HEK293T (cell line): ENCODE measurements at regions not wholly inside any gene's neighbourhood (a gene's known extent, or its start where the extent isn't known, plus 50 kb on each side); places are given as distances from the start of the nearest gene placed in this dataset.

Experiments used
- ARNT ChIP-seq: fragments of 450-650 bp; IDR thresholded peaks from 2 replicates; pipeline ENCODE4 v1.6.1; 2017; ENCODE audit warnings: mild to moderate bottlenecking
- BHLHE40 ChIP-seq: fragments of 450-650 bp; IDR thresholded peaks from 2 replicates; pipeline ENCODE4 v1.6.1; 2016; ENCODE audit warnings: mild to moderate bottlenecking, moderate library complexity, borderline replicate concordance
- CTBP1 ChIP-seq: fragments of 450-650 bp; IDR thresholded peaks from 2 replicates; pipeline ENCODE4 v1.6.1; 2016; ENCODE audit warnings: borderline replicate concordance
- ELF4 ChIP-seq: fragments of 450-650 bp; IDR thresholded peaks from 2 replicates; pipeline ENCODE4 v1.6.1; 2017; ENCODE audit warnings: antibody characterized with exemption
- FOXA1 ChIP-seq: fragments of 450-650 bp; IDR thresholded peaks from 2 replicates; pipeline ENCODE4 v1.6.1; 2016; ENCODE audit warnings: mild to moderate bottlenecking
- FOXM1 ChIP-seq: fragments of 450-650 bp; IDR thresholded peaks from 2 replicates; pipeline ENCODE4 v1.6.1; 2017; ENCODE audit warnings: mild to moderate bottlenecking, borderline replicate concordance
- HDGF ChIP-seq: fragments of 450-650 bp; IDR thresholded peaks from 2 replicates; pipeline ENCODE4 v1.6.1; 2017; ENCODE audit warnings: antibody characterized with exemption, borderline replicate concordance
- LEF1 ChIP-seq: fragments of 450-650 bp; IDR thresholded peaks from 2 replicates; pipeline ENCODE4 v1.6.1; 2017; ENCODE audit warnings: mild to moderate bottlenecking, borderline replicate concordance
- NFRKB ChIP-seq: fragments of 450-650 bp; IDR thresholded peaks from 2 replicates; pipeline ENCODE4 v1.6.1; 2016; ENCODE audit warnings: mild to moderate bottlenecking, moderate library complexity
- SP1 ChIP-seq: fragments of 450-650 bp; IDR thresholded peaks from 2 replicates; pipeline ENCODE4 v1.6.1; 2017
- SUZ12 ChIP-seq: fragments of 450-650 bp; IDR thresholded peaks from 2 replicates; pipeline ENCODE4 v1.6.1; 2016; ENCODE audit warnings: mild to moderate bottlenecking
- TARDBP ChIP-seq: fragments of 450-650 bp; IDR thresholded peaks from 2 replicates; pipeline ENCODE4 v1.6.1; 2016
- TF ChIP-seq, protein P1 (sequence below): fragments of 450-650 bp; IDR thresholded peaks from 2 replicates; pipeline ENCODE4 v1.6.1; 2016

DNA sequence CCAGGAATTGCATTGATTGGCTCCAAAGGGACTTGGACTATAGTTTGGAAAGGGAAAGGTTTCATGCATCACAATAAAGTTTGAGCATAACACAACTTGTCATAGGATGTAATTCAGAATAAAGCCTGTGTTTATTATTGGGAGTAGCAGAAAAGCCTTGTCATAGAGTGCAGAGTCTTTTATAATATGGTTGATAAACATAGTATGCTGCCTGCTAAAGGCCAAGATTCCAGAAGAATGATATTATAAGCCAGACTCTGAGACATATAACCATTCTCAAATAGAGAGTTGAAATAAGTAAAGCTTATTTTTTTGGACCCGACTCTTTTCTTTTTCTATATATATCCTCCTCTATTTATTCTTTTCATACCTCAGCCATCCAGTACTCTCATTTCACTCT, 207.3 kb downstream of the LRIG3 start:
- no peak for TF ChIP-seq SUZ12
- no peak for TF ChIP-seq CTBP1
- TF ChIP-seq, protein P1, sequence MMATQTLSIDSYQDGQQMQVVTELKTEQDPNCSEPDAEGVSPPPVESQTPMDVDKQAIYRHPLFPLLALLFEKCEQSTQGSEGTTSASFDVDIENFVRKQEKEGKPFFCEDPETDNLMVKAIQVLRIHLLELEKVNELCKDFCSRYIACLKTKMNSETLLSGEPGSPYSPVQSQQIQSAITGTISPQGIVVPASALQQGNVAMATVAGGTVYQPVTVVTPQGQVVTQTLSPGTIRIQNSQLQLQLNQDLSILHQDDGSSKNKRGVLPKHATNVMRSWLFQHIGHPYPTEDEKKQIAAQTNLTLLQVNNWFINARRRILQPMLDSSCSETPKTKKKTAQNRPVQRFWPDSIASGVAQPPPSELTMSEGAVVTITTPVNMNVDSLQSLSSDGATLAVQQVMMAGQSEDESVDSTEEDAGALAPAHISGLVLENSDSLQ, result no peak
- no peak for TF ChIP-seq FOXA1
- no peak for TF ChIP-seq BHLHE40
- TF ChIP-seq SP1, result no peak
- TF ChIP-seq ARNT, result no peak
- no peak for TF ChIP-seq ELF4
- TF ChIP-seq HDGF, result no peak
- no peak for TF ChIP-seq TARDBP
- no peak for TF ChIP-seq NFRKB
- TF ChIP-seq LEF1, result no peak
- TF ChIP-seq FOXM1, result no peak
